ENCODE measurements at regions not wholly inside any gene's neighbourhood (a gene's known extent, or its start where the extent isn't known, plus 50 kb on each side); places are given as distances from the start of the nearest gene placed in this dataset.

GRCh38 chr2:195395362-195395761, 261.7 kb upstream of the SLC39A10 start:
- no peak for DNase-seq

DNA sequence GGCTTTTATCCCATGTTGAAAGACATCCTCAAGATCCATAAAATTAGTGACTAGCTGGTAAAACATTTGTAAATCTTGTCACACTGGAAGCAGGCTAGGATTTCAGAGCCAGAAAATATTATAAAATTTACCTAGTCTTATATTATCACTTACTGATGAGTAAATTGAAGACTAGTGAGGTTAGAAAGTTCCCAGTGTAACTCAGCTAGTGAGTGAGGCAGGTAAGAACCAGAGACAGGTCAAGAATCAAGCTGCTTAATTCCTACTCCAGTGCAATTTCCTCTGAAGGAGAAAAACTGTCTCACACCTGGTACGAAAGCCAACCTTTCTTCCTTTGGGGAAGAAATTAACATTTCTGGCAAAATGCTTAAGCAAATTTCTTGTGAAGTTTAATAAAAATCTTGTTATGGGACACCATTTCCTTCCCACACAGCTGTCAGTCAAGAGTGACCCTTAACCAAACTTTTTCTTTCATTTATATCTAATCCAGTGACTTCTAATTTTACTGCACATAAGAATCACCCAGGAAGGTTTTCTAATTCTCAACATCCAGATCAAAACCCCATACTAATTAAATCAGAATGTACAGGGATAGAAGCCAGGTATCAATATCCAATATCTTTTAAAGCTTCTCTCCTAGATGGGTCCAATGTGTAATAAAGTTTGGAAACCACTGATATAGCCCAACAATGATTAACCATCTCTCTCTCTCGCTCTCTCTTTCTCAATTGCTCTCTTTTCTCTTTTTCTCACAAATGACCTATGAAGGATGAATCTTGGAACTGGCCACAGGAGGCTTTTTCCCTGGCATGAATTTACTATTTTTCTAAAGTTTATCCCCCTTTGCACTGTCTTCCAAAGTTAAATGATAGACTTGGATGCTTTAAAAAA, 264.3 kb upstream of the SLC39A10 start:
- DNase-seq, result no peak

DNA sequence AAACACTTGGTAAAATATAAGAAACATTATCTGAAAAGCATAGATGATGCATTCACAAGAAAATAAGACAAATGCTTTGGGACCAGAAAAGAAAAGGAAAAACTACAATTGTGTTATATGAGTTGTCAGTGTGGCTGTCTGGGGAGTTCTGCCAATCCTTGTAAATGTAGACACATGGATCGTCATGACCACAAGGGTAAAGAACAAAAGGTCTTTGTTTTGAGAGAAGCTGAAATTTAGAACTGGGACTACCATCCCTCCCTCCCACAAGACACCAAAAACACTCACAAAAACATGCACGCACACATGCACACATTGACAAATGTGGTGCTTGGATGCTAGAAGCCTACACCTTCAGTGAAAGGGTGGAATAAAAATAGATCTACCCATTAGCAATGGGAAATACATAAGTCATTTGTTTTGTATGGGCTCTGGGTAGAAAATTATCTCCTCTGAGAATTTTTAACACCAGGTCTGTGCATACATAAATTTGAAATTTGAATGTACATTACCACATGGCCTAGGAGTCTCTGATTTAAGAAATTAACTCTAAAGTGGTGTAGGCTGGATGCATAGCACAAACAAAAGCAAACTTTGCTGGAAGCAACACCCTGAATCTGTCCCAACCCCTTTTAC, 266.2 kb upstream of the SLC39A10 start:
- DNase-seq, result no peak

DNA sequence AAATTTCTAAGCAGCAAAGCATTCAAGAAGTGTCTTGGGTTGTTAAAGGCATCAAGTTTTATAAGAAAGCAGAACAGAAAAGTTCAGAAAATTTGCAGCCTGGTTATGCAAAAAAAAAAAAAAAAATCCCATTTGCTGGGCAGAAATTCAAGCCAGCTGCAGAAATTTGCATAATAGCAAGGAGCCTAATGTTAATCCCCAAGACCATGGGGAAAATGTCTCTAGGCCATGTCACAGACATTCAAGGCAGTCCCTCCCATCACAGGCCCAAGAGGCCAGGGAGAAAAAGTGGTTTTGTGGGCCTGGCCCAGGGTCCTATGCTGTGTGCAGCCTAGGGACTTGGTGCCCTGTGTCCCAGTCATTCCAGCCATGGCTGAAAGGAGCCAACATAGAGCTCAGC, 269.0 kb upstream of the SLC39A10 start:
- DNase-seq, result no peak

GRCh38 chr2:195382186-195382585, 274.8 kb upstream of the SLC39A10 start:
- no peak for DNase-seq

DNA sequence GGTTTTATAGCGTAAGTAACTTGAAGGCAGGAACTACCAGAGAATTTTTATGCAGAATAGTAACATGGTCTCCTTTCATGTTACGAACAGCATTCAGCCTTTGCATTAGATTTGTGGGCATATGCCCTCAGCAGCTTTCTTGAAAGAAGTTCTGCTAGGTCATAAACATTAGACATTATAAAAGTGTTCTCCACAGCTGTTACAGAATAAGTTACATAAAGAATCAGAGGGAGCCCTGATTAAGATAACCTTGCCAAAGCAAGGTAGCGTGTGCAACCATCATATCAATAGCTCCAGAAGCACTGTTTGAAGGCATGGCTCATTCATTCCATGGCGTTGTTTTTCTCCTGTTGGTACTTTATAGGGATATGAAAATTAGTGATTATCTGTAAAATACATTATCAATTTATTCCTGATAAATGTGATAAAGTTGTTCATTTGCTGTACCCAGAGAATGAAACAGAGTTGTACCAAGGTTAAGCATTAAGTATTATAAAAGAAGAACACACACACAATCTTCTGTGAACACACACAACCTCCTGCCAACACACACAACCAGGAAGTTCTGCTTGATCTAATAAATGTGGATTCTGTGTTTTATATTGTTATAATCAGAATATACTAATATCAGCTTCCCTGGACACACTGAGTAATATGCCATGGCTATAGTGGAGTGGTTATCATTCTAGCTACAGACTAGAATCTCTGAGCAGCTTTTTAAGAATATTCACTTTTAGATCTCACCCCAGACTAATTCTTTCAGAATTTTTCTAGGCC, 286.7 kb upstream of the SLC39A10 start:
- no peak for DNase-seq

DNA sequence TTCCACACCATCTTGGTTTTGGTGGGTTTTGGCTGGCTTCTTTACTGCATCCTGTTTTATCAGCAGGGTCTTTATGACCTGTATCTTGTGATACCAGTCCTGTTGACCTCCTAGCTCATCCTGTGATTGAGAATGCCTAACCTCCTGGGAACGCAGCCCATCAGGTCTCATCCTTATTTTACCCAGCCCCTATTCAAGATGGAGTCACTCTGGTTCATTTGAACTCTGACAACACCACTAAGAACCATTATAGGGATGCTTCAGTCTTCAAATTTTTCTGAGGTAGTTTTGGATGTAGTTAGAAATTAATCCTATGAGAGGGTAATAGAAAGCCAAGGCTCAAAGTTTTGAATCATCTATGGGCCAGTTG, 287.8 kb upstream of the SLC39A10 start:
- no peak for DNase-seq

DNA sequence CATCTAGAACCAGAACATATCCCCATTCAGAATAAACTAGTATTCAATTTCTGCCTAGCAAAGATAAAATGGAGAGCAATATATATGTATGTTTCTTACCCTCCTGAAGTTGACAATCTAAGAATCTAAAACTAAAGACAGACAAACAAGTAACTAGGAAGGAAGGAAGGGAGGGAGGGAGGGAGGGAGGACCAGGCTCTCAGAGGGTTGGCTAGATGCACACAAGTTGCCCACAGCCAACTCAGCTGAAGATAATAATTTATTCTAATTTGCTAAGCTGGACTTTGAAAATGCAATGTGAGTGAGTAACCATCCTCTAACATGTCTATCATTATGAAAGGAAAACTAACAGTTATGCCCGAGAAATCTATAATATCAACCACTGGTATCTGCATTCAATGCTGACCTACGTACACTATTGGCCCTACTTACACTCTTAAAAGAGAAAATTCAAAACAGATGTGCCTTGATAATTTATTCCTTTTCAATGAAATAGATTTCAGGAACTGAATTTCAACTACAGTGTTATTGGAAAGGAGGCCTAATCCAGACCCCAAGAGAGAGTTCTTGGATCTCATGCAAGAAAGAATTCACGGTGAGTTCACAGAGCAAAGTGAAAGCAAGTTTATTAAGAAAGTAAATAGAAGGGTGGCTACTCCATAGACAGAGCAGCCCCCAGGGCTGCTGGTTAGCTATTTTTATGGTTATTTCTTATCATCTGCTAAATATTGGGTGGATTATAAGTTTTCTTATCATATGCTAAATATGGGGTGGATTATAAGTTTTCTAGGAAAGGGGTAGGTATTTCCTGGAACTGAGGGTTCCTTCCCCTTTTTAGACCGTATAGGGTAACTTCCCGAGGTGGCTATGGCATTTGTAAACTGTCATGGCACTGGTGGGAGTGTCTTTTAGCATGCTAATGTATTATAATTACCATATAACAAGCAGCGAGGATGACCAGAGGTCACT, 288.5 kb upstream of the SLC39A10 start:
- no peak for DNase-seq

DNA sequence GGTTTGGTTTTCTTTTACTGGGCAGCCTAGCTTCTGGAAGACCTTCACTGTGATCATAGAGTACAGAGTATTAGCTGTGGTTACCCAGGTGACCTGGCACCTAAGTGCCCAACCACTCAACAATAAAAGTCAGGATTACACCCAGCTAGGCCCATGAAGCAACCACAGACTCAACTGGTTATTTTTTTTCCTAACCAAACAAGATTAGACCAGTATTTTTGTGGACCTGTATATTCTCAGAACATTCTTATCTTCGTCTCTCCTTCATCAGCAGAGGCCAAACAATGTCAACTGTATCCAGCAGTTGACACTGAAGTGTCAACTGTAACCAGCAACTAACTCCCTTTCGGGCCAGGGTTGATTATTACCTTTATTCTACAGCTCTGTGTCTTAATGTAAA, 289.2 kb upstream of the SLC39A10 start:
- no peak for DNase-seq

GRCh38 chr2:195364015-195364965, 292.7 kb upstream of the SLC39A10 start:
- DNase-seq, result no peak

GRCh38 chr2:195363496-195363895, 293.5 kb upstream of the SLC39A10 start:
- DNase-seq, result no peak

- DNase-seq, result no peak
Measured at GRCh38 chr2:195360242-195360641, 296.8 kb upstream of the SLC39A10 start.

- no peak for DNase-seq
Measured at GRCh38 chr2:195359043-195359735, 297.8 kb upstream of the SLC39A10 start.

DNA sequence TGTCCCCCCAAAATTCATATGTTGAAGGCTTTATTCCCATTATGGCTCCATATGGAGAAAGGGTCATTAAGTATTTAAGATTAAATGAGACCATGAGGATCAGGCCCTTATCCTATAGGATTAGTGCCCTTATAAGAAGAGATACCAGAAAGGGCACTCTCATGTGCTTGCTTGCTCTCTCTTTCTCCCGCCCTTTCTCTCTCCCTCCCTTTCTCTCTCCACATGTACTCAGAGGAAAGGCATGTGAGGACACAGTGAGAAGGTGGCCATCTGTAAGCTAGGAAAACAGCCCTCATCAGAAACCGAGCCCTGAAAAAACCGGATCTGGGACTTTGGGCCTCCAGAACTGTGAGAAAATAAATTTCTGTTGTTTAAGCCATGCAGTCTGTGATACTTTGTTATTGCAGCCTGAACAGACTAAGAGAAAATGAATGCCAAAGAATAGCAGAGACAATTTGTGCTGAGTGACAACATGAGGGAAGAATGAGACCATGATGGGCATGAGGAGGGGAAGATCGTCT, 300.0 kb upstream of the SLC39A10 start:
- no peak for DNase-seq

- no peak for DNase-seq
Measured at GRCh38 chr2:195356026-195356425, 301.0 kb upstream of the SLC39A10 start.

GRCh38 chr2:195352581-195352980, 304.4 kb upstream of the SLC39A10 start:
- no peak for DNase-seq

DNA sequence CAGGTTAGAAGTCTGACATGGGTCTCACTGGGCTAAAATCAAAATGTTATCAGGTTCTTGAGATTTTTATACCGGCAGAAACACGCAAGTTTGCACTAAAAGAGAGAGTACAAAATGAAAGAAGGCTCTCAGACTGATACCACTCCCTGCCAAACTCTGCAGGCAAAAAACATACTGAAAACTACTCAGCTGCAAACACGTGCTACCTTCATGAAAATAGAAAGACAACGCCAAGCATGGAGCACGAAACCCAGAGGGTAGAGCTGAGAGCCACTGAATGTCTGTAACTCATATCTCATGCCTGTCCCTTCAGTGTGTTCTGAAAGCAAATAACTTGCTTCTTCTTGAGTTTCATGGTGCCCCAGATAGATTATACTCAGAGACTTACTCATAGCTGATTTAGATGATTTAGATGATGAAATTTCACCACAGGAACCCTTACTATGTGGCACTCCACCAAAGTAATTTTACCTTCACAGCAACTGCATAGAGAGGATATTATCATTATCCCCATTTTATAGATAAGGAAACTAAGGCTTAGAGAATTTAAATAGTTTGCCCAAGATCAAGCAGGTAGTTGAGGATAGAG, 313.0 kb upstream of the SLC39A10 start:
- no peak for DNase-seq

DNA sequence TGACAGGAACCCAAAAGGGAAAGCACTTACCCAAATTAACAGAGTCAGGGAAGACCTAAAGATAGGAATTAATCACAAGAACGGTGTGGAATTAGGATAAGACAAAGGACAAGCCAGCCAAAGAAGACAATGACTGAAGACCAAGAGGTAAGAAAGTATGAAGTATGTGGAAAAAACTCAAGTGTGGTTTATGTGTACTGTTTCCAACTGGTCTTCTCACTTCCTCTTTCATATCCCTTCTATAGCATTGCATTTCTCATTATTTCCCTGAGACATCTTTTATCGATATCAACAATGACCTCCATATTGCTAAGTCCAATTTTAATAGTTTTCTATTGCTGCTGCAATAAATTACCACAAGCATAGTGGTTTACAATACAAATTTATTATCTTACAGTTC, 313.5 kb upstream of the SLC39A10 start:
- no peak for DNase-seq

GRCh38 chr2:195342061-195342460, 315.0 kb upstream of the SLC39A10 start:
- DNase-seq, result no peak

GRCh38 chr2:195338856-195339255, 318.2 kb upstream of the SLC39A10 start:
- no peak for DNase-seq

Measured in NCI-H524 treated with DMSO at 0.1 percent for 48 hours (cell line).